MG63 (cell line): ENCODE measurements at regions not wholly inside any gene's neighbourhood (a gene's known extent, or its start where the extent isn't known, plus 50 kb on each side); places are given as distances from the start of the nearest gene placed in this dataset.

Experiments used
- DNase-seq: peaks from one replicate; pipeline ENCODE4 v3.0.0-alpha.2; 2020
- H3K27me3 ChIP-seq: fragments of 250-450 bp; sonication (Bioruptor Pico); 2 replicates; pipeline ENCODE4 v1.5.1; 2020; ENCODE audit warnings: mild to moderate bottlenecking, moderate library complexity
- H3K36me3 ChIP-seq: fragments of 250-450 bp; sonication (Bioruptor Pico); 2 replicates; pipeline ENCODE4 v1.5.1; 2020; ENCODE audit warnings: mild to moderate bottlenecking, moderate library complexity
- H3K4me3 ChIP-seq: fragments of 250-450 bp; sonication (Bioruptor Pico); 2 replicates; pipeline ENCODE4 v1.5.1; 2020; ENCODE audit warnings: mild to moderate bottlenecking, moderate library complexity
- H3K9me3 ChIP-seq: fragments of 250-450 bp; sonication (Bioruptor Pico); 2 replicates; pipeline ENCODE4 v1.5.1; 2020; ENCODE audit warnings: mild to moderate bottlenecking, moderate library complexity

DNA sequence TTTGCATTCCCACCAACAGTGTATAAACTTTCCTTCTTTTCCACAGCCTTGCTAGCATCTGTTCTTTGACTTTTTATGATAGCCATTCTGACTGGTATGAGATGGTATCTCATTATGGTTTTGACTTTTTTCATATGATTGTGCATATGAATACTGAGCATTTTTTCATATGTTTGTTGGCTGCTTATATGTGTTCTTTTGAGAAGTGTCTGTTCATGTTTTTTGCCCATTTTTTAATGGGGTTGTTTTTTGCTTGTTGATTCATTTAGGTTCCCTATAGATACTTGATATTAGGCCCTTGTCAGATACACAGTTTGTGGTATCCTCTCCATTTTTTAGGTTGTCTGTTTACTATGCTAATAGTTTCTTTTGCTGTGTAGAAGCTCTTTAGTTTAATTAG is 185.8 kb upstream of the SPAG17 start:
- Histone ChIP-seq H3K4me3 (no peak overlapping the region), H3K36me3 (no peaks in the 10 kb centered on the region), H3K9me3 (peaks cover 17% of the 10 kb centered on the region; the same call in 1 of the 2 replicates), H3K27me3 (no peaks in the 10 kb centered on the region)
- no peak for DNase-seq

DNA sequence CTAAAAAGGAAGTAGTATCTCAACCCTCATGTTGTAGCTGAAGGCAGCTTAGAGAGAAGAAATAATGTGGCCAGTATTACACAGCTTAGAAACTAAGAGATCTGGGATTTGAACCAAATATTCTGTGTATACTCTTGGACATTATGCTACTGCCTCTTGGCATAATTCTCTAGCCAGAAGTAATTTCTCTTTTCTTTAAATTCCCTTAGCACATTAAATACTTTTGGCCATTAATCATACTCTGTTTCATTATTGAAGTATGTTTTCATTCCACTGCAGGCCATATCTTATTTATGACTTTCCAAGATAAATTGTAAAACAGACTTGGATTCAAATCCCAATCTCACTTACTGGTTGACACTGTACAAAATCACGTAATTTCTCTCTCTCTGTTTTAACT is 181.3 kb upstream of the SPAG17 start:
- no peaks in the 10 kb centered on the region for H3K27me3 ChIP-seq
- no peak for DNase-seq
- H3K9me3 ChIP-seq = peaks cover 40% of the 10 kb centered on the region
- no peaks in the 10 kb centered on the region for H3K36me3 ChIP-seq
- no peak overlapping the region for H3K4me3 ChIP-seq

- Histone ChIP-seq H3K36me3 (no peaks in the 10 kb centered on the region), H3K27me3 (no peaks in the 10 kb centered on the region), H3K9me3 (peaks cover 33% of the 10 kb centered on the region), H3K4me3 (no peak overlapping the region)
- no peak for DNase-seq
Measured at GRCh38 chr1:118364882-118365281, 179.9 kb upstream of the SPAG17 start.

GRCh38 chr1:118363396-118363795 is 178.4 kb upstream of the SPAG17 start:
- no peaks in the 10 kb centered on the region for H3K27me3 ChIP-seq
- peaks cover 33% of the 10 kb centered on the region for H3K9me3 ChIP-seq
- no peaks in the 10 kb centered on the region for H3K36me3 ChIP-seq
- no peak overlapping the region for H3K4me3 ChIP-seq
- no peak for DNase-seq

DNA sequence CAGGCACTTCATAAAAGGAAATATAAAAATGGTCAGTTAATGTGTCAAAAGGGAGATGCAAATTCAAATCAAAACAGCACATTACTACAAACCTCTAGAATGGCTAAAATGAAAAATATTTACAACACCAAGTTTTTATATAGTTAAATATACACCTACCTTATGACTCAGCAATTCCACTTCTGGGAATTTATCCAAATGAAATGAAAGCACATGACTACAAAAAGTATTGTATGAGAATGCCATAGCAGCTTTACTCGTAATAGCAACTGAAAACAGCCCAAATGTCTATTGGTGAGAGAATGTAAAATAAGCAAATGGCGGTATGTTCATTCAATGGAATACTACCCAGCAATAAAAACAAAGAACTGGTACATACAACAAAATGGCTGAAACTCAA is 175.8 kb upstream of the SPAG17 start:
- Histone ChIP-seq H3K27me3 (no peaks in the 10 kb centered on the region), H3K9me3 (peaks cover 39% of the 10 kb centered on the region), H3K36me3 (no peaks in the 10 kb centered on the region), H3K4me3 (no peak overlapping the region)
- DNase-seq = no peak

GRCh38 chr1:118346936-118347335 is 161.9 kb upstream of the SPAG17 start:
- DNase-seq = no peak
- Histone ChIP-seq H3K36me3 (no peaks in the 10 kb centered on the region), H3K27me3 (no peaks in the 10 kb centered on the region), H3K9me3 (no peaks in the 10 kb centered on the region), H3K4me3 (no peak overlapping the region)

GRCh38 chr1:118340928-118341910 is 156.2 kb upstream of the SPAG17 start:
- DNase-seq = no peak
- Histone ChIP-seq H3K36me3 (no peaks in the 10 kb centered on the region), H3K27me3 (no peaks in the 10 kb centered on the region), H3K9me3 (no peaks in the 10 kb centered on the region), H3K4me3 (no peak overlapping the region)

GRCh38 chr1:118339400-118340124 is 154.5 kb upstream of the SPAG17 start:
- DNase-seq = peak; percentile 70
- Histone ChIP-seq H3K27me3 (no peaks in the 10 kb centered on the region), H3K4me3 (no peak overlapping the region)

GRCh38 chr1:118338936-118339335 is 153.9 kb upstream of the SPAG17 start:
- Histone ChIP-seq H3K9me3 (no peaks in the 10 kb centered on the region), H3K27me3 (no peaks in the 10 kb centered on the region), H3K4me3 (no peak overlapping the region), H3K36me3 (no peaks in the 10 kb centered on the region)
- DNase-seq = peak; percentile 75

More at GRCh38 chr1:118339400-118340124, 154.5 kb upstream of the SPAG17 start:
- H3K9me3 ChIP-seq = no peaks in the 10 kb centered on the region
- no peaks in the 10 kb centered on the region for H3K36me3 ChIP-seq

DNA sequence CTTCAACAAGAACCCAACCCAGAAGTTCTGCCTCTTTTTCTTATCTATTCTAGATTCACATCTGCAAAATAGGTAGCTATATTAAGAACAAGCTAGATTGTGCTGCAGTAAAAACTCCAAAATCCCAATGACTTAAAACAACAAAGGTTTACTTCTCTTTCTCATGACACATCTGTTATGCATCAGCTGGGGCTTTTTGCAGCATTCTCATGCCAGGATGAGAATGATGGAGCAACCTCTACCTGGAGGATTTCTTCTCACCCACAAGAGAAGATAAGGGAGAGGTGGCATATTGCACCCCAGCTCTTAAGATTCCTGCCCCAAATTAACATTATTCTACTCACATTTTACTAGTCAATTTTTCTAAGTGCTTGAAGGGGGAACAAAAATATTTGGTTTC is 152.3 kb upstream of the SPAG17 start:
- no peak for DNase-seq
- no peaks in the 10 kb centered on the region for H3K9me3 ChIP-seq

GRCh38 chr1:118335331-118335732 is 150.3 kb upstream of the SPAG17 start:
- H3K9me3 ChIP-seq = no peaks in the 10 kb centered on the region
- DNase-seq = peak; percentile 63
- no peaks in the 10 kb centered on the region for H3K27me3 ChIP-seq
- no peaks in the 10 kb centered on the region for H3K36me3 ChIP-seq
- no peak overlapping the region for H3K4me3 ChIP-seq

More for the DNA sequence above, 152.3 kb upstream of the SPAG17 start:
- Histone ChIP-seq H3K36me3 (no peaks in the 10 kb centered on the region), H3K27me3 (no peaks in the 10 kb centered on the region), H3K4me3 (no peak overlapping the region)

GRCh38 chr1:118334506-118334905 is 149.5 kb upstream of the SPAG17 start:
- no peak for DNase-seq
- Histone ChIP-seq H3K4me3 (no peak overlapping the region), H3K9me3 (no peaks in the 10 kb centered on the region), H3K36me3 (no peaks in the 10 kb centered on the region), H3K27me3 (no peaks in the 10 kb centered on the region)

- no peak overlapping the region for H3K4me3 ChIP-seq
- H3K36me3 ChIP-seq = no peaks in the 10 kb centered on the region
- no peaks in the 10 kb centered on the region for H3K9me3 ChIP-seq
- peak; percentile 30 for DNase-seq
- no peaks in the 10 kb centered on the region for H3K27me3 ChIP-seq
Measured at GRCh38 chr1:118333601-118334210, 148.7 kb upstream of the SPAG17 start.

GRCh38 chr1:118326960-118327629 is 142.1 kb upstream of the SPAG17 start:
- H3K4me3 ChIP-seq = no peak overlapping the region
- no peaks in the 10 kb centered on the region for H3K27me3 ChIP-seq
- 0 out of 2 replicates have a peak, but pooled peaks cover 3% of the 10 kb centered on the region for H3K9me3 ChIP-seq
- H3K36me3 ChIP-seq = no peaks in the 10 kb centered on the region
- no peak for DNase-seq

DNA sequence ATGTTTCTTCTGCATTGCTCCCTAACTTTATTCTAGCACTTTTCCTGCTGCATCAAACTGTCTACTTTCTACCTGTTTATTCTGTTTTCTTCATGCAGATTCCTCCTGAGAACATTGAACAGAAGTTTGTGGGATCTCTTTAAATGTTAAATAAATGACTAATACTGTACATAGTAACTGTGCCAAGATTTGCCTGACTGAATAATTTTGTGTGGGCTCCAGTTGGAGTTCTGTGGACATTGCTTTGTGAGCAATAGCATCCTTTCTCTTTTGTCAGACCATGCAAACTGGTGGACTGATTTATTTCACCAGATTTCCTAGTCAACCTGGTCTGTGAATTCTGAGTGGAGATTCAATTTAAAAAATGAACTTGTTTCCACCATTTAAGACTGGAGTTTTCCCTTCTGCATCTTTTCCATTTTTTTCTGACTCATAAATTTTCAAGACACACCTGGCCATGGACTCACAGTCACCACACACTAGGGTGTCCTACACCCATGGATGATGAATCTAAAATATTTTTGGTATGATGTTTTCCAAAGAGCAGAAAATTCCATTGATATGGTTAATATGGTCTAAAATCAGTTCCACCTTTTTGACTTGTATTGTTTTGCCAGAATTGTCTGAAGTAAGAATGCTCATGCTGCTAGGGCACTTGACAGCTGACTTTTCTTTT is 140.7 kb upstream of the SPAG17 start:
- no peaks in the 10 kb centered on the region for H3K36me3 ChIP-seq
- 0 out of 2 replicates have a peak, but pooled peaks cover 3% of the 10 kb centered on the region for H3K9me3 ChIP-seq
- no peak overlapping the region for H3K4me3 ChIP-seq
- no peak for DNase-seq
- no peaks in the 10 kb centered on the region for H3K27me3 ChIP-seq

DNA sequence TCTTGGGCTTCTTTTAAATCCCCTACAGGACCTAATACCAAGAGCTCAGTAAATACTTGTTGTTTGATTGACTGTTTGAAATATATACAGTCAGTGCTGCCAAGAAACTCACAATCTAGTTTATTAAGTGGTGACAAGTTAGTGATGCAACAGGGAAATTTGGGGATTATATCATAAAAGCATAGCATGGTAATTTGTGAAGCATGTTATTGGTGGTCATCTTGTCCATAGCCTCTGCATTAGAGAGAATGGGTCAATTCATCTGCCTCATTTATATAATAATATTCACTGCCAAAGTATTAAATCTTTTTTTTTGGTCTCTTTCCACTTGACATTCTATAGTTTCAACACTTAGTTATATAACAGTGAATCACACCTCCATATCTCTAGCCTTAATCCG is 138.2 kb upstream of the SPAG17 start:
- no peak for DNase-seq
- H3K9me3 ChIP-seq = 0 out of 2 replicates have a peak, but pooled peaks cover 3% of the 10 kb centered on the region
- H3K27me3 ChIP-seq = no peaks in the 10 kb centered on the region
- H3K4me3 ChIP-seq = no peak overlapping the region
- H3K36me3 ChIP-seq = no peaks in the 10 kb centered on the region
